IMR-90 (cell line): ENCODE measurements at regions not wholly inside any gene's neighbourhood (a gene's known extent, or its start where the extent isn't known, plus 50 kb on each side); places are given as distances from the start of the nearest gene placed in this dataset.

ENCODE experiments used
- ATAC-seq: fragments of 200-7000 bp; cut with Tn5 transposase; 2 replicates; pipeline ENCODE4 v1.9.1; 2020; ENCODE audit warnings: low read depth, mild to moderate bottlenecking, moderate library complexity
- BruUV-seq: library from RNA; stranded (reverse); fragments of 400-500 nt; replicated peaks from 2 replicates; lab custom pipeline; 2021; lab: Mats Ljungman, UMichigan
- CTCF ChIA-PET: fragments of 300-600 bp; formaldehyde crosslinking; extraction: SDS; loops from one replicate; lab custom pipeline; 2021; ENCODE audit warnings: antibody characterized with exemption; lab: Yijun Ruan, JAX
- POLR2A ChIA-PET: fragments of 300-600 bp; sonication (Branson Sonifier 250); formaldehyde crosslinking; loops from one replicate; lab custom pipeline; 2022; ENCODE audit warnings: antibody characterized with exemption; ENCODE audit not compliant: unreplicated experiment; lab: Charles Lee
- DNase-seq: peaks from one replicate; pipeline ENCODE4 v3.0.0; 2013
- H2AFZ ChIP-seq: replicated peaks from 2 replicates; pipeline ENCODE3; 2013; ENCODE audit warnings: low read length, mild to moderate bottlenecking; ENCODE audit not compliant: poor library complexity
- H2AK5ac ChIP-seq: 2 replicates; pipeline ENCODE4 v1.6.1; 2013; ENCODE audit warnings: low read depth, low read length, inconsistent platforms
- H2AK9ac ChIP-seq: replicated peaks from 2 replicates; pipeline ENCODE3; 2013; ENCODE audit warnings: mild to moderate bottlenecking, low read depth, low read length, moderate library complexity; ENCODE audit not compliant: poor library complexity
- H2BK120ac ChIP-seq: 2 replicates; pipeline ENCODE4 v1.6.1; 2013; ENCODE audit warnings: low read depth, low read length, inconsistent platforms
- H2BK15ac ChIP-seq: 3 replicates; pipeline ENCODE4 v1.6.1; 2013; ENCODE audit warnings: low read depth, low read length, inconsistent platforms
- H2BK20ac ChIP-seq: 2 replicates; pipeline ENCODE4 v1.6.1; 2013; ENCODE audit warnings: low read depth, mild to moderate bottlenecking, inconsistent platforms, low read length, moderate library complexity
- H2BK5ac ChIP-seq: 2 replicates; pipeline ENCODE4 v1.6.1; 2013; ENCODE audit warnings: mild to moderate bottlenecking, low read depth, low read length, inconsistent platforms; ENCODE audit not compliant: poor library complexity, severe bottlenecking
- H3K14ac ChIP-seq: replicated peaks from 2 replicates; pipeline ENCODE4 v1.6.1; 2013; ENCODE audit warnings: low read depth, low read length, inconsistent platforms
- H3K18ac ChIP-seq: 2 replicates; pipeline ENCODE4 v1.6.1; 2013; ENCODE audit warnings: low read depth, low read length, control low read depth
- H3K23ac ChIP-seq: 2 replicates; pipeline ENCODE4 v1.6.1; 2013; ENCODE audit warnings: low read depth, low read length, inconsistent platforms
- H3K27ac ChIP-seq: 2 replicates; pipeline ENCODE4 v1.5.1; 2013; ENCODE audit warnings: mild to moderate bottlenecking, control low read depth, low read length; ENCODE audit not compliant: insufficient read depth
- H3K27me3 ChIP-seq: 2 replicates; pipeline ENCODE4 v1.6.1; 2013; ENCODE audit warnings: low read length; ENCODE audit not compliant: control insufficient read depth, insufficient read depth
- H3K36me3 ChIP-seq: 2 replicates; pipeline ENCODE4 v1.6.1; 2013; ENCODE audit warnings: low read length, mixed read lengths; ENCODE audit not compliant: control insufficient read depth, insufficient read depth
- H3K4ac ChIP-seq: 2 replicates; pipeline ENCODE4 v1.6.1; 2013; ENCODE audit warnings: low read depth, low read length, inconsistent platforms
- H3K4me1 ChIP-seq: 2 replicates; pipeline ENCODE4 v1.6.1; 2013; ENCODE audit warnings: low read length, mixed read lengths; ENCODE audit not compliant: control insufficient read depth, insufficient read depth
- H3K4me2 ChIP-seq: 2 replicates; pipeline ENCODE4 v1.6.1; 2013; ENCODE audit warnings: low read depth, mild to moderate bottlenecking, control low read depth, low read length, moderate library complexity
- H3K4me3 ChIP-seq: 2 replicates; pipeline ENCODE4 v1.5.1; 2013; ENCODE audit warnings: low read depth, mild to moderate bottlenecking, control low read depth, low read length, moderate library complexity; ENCODE audit not compliant: insufficient read depth
- H3K56ac ChIP-seq: 2 replicates; pipeline ENCODE4 v1.6.1; 2013; ENCODE audit warnings: low read length, inconsistent platforms; ENCODE audit not compliant: insufficient read depth; ENCODE audit errors: extremely low read depth
- H3K79me1 ChIP-seq, 2 experiments: 2 replicates each; pipeline ENCODE4 v1.6.1; 2013; ENCODE audit warnings: low read length in 2 of 2, inconsistent platforms in 1 of 2, low read depth in 1 of 2
- H3K9ac ChIP-seq: 2 replicates; pipeline ENCODE4 v1.6.1; 2013; ENCODE audit warnings: low read depth, low read length, control low read depth
- H3K9me1 ChIP-seq: 2 replicates; pipeline ENCODE4 v1.6.1; 2013; ENCODE audit warnings: low read length, inconsistent platforms; ENCODE audit not compliant: insufficient read depth
- H3K9me3 ChIP-seq: 2 replicates; pipeline ENCODE4 v1.6.1; 2013; ENCODE audit warnings: low read length; ENCODE audit not compliant: control insufficient read depth, insufficient read depth
- H4K20me1 ChIP-seq: 2 replicates; pipeline ENCODE4 v1.6.1; 2013; ENCODE audit warnings: low read length, inconsistent platforms; ENCODE audit not compliant: insufficient read depth
- H4K5ac ChIP-seq: 2 replicates; pipeline ENCODE4 v1.6.1; 2013; ENCODE audit warnings: mild to moderate bottlenecking, low read depth, low read length, control low read depth
- H4K8ac ChIP-seq, 2 experiments: 2 replicates each; pipeline ENCODE4 v1.6.1; 2013; ENCODE audit warnings: low read depth in 2 of 2, low read length in 2 of 2, control low read depth in 1 of 2, inconsistent platforms in 1 of 2
- H4K91ac ChIP-seq: 2 replicates; pipeline ENCODE4 v1.6.1; 2013; ENCODE audit warnings: low read depth, low read length, inconsistent platforms; ENCODE audit not compliant: insufficient read depth
- BHLHE40 ChIP-seq: fragments of 150-350 bp; IDR thresholded peaks from 2 replicates; pipeline ENCODE4 v1.6.1; 2016; ENCODE audit warnings: mild to moderate bottlenecking, low read depth, low read length
- CTCF ChIP-seq: conservative IDR thresholded peaks from 2 replicates; pipeline ENCODE4 v1.5.1; 2012; ENCODE audit warnings: mild to moderate bottlenecking, low read depth, low read length, improper control_type of control experiment
- ELK1 ChIP-seq: fragments of 150-350 bp; IDR thresholded peaks from 2 replicates; pipeline ENCODE4 v1.6.1; 2016; ENCODE audit warnings: low read depth, mild to moderate bottlenecking, low read length, moderate library complexity, borderline replicate concordance
- NFE2L2 ChIP-seq: fragments of 150-350 bp; IDR thresholded peaks from 2 replicates; pipeline ENCODE4 v1.6.1; 2016; ENCODE audit warnings: low read depth, mild to moderate bottlenecking, low read length
- POLR2A ChIP-seq: IDR thresholded peaks from 2 replicates; pipeline ENCODE4 v1.6.1; 2012; ENCODE audit warnings: mild to moderate bottlenecking, low read depth, low read length
- RAD21 ChIP-seq: IDR thresholded peaks from 2 replicates; pipeline ENCODE4 v1.6.1; 2012; ENCODE audit warnings: low read length, improper control_type of control experiment
- RCOR1 ChIP-seq: IDR thresholded peaks from 2 replicates; pipeline ENCODE4 v1.6.1; 2012; ENCODE audit warnings: mild to moderate bottlenecking, low read length, improper control_type of control experiment; ENCODE audit not compliant: insufficient replicate concordance
- RFX5 ChIP-seq: IDR thresholded peaks from 2 replicates; pipeline ENCODE4 v1.8.0; 2012; ENCODE audit warnings: low read depth, mild to moderate bottlenecking, low read length, moderate library complexity
- SMC3 ChIP-seq: fragments of 150-350 bp; IDR thresholded peaks from 2 replicates; pipeline ENCODE4 v1.6.1; 2016; ENCODE audit warnings: low read depth, mild to moderate bottlenecking, antibody characterized with exemption, low read length, moderate library complexity
- USF2 ChIP-seq: fragments of 150-350 bp; IDR thresholded peaks from 2 replicates; pipeline ENCODE4 v1.6.1; 2017; ENCODE audit warnings: mild to moderate bottlenecking, antibody characterized with exemption, low read length, low read depth
- WGBS, 2 experiments: methylation state at CpG; one replicate each; pipeline versions ENCODE4 v1.1.5 to v1.1.7; 2013; ENCODE audit warnings: missing lambda C conversion rate in 2 of 2; ENCODE audit not compliant: insufficient read length in 1 of 2; ENCODE audit errors: extremely low coverage in 2 of 2; 5-methylcytosine and 5-hydroxymethylcytosine counted together
- dilution Hi-C: fragments of 300-500 bp; cut with HindIII; formaldehyde crosslinking; loops from one replicate; pipeline ENCODE4 v1.14.3; 2018; ENCODE audit warnings: low sequenced_read_pairs; ENCODE audit not compliant: unreplicated experiment
- in situ Hi-C: fragments of 300-500 bp; cut with MboI; formaldehyde crosslinking; loops from 3 replicates; pipeline ENCODE4 v1.14.3; 2019; ENCODE audit warnings: low sequenced_read_pairs, inconsistent platforms, mixed read lengths
- intact Hi-C: fragments of 100-400 bp; cut with micrococcal nuclease; formaldehyde crosslinking; loops from 2 replicates; pipeline ENCODE4 v1.10.0; 2022

DNA sequence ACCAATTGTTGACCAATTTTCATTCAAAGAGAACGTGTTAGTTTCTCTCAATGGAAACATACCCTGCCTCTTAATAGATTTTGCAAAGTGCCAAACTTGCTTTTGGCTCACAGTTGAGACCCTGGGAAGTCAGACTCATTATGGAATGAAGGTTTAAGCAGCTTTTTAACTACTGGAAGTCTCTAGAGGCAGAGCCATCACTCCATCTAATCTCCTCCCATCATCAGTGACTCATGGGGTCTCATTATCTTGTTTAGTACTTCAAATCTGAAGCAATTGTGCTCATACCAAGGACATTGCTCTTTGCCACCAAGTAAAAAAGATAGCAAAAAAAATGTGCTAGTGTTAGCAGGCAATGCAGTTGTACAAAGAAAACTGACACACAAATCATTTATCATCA lies 537.1 kb upstream of the LRRC4C start:
- ATAC-seq (no peak), DNase-seq (no peak)
- no peak overlapping the region for H4K5ac ChIP-seq
- ChIA-PET CTCF (no interaction called here), POLR2A (no interaction called here)
- H4K20me1 ChIP-seq = no peaks in the 10 kb centered on the region
- H3K56ac ChIP-seq = no peak overlapping the region
- no peak overlapping the region for H4K91ac ChIP-seq
- no peaks in the 10 kb centered on the region for H3K9me1 ChIP-seq
- BruUV-seq = no TSS peak
- no peak overlapping the region for H2BK15ac ChIP-seq
- no peak overlapping the region for H3K4me3 ChIP-seq
- H3K9ac ChIP-seq = no peak overlapping the region
- no peak overlapping the region for H2BK5ac ChIP-seq
- no peak overlapping the region for H2BK20ac ChIP-seq
- dilution Hi-C loops = no loop called here
- no peak overlapping the region for H3K14ac ChIP-seq
- no peak overlapping the region for H2AK5ac ChIP-seq
- no peak overlapping the region for H4K8ac ChIP-seq
- H3K18ac ChIP-seq = no peak overlapping the region
- no peaks in the 10 kb centered on the region for H3K27me3 ChIP-seq
- H3K4me1 ChIP-seq = no peaks in the 10 kb centered on the region
- H3K23ac ChIP-seq = no peak overlapping the region
- TF ChIP-seq RCOR1 = no peak
- no peak for TF ChIP-seq RFX5
- no peak for TF ChIP-seq CTCF
- TF ChIP-seq ELK1 = no peak
- no peak for TF ChIP-seq SMC3
- TF ChIP-seq POLR2A = no peak
- TF ChIP-seq NFE2L2 = no peak
- TF ChIP-seq RAD21 = no peak
- TF ChIP-seq USF2 = no peak
- TF ChIP-seq BHLHE40 = no peak
- H2AK9ac ChIP-seq = no peak overlapping the region
- intact Hi-C loops = no loop called here
- no peak overlapping the region for H3K4me2 ChIP-seq
- no peak overlapping the region for H2AFZ ChIP-seq
- H2BK120ac ChIP-seq = no peak overlapping the region
- no peaks in the 10 kb centered on the region for H3K79me1 ChIP-seq
- no peak overlapping the region for H3K4ac ChIP-seq
- in situ Hi-C loops = no loop called here
- H3K27ac ChIP-seq = no peak overlapping the region
- peaks cover 4% of the 10 kb centered on the region; the same call in 1 of the 2 replicates for H3K9me3 ChIP-seq
- H3K36me3 ChIP-seq = no peaks in the 10 kb centered on the region
- no CpG with 5 or more reads among the region's 1 CpG for WGBS, 2 experiments
